ENCODE measurements at regions not wholly inside any gene's neighbourhood (a gene's known extent, or its start where the extent isn't known, plus 50 kb on each side); places are given as distances from the start of the nearest gene placed in this dataset.

DNA sequence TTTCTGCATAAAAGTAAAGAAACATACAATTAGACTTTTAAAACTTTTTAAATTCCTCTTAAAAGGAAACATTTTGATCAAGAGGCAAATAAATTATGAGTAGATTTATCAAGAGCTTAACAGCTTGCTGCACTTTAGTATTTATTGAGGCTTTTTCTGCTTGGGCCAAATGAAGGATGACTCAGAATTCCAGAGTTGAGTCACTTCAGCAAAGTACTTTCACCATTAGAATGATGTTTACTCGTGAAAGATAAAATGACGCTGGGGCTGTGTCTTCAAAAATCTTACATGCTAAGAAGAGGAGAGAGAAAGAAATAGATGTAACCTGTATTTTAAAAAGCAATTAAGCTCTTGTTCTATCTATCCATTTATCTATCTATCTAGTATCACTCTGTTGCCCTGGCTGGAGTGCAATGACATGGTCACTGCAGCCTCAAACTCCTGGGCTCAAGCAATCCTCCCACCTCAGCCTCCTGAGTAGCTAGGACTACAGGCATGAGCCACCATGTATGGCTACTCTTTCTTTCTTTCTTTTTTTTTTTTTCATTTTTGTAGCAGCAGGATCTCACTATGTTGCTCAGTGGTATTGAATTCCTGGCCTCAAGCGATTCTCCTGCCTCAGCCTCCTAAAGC is 75.3 kb upstream of the RIOK3 start:
- Histone ChIP-seq H4K20me1 (ENCODE audit: insufficient read depth) (no peaks in the 10 kb centered on the region), H3K9ac (peak overlapping the region; percentile 61), H2AFZ (peak overlapping the region; percentile 31; the same call in 1 of the 2 replicates), H3K27ac (peak overlapping the region; percentile 87), H3K9me2 (ENCODE audit: insufficient read depth) (no peaks in the 10 kb centered on the region), H3K4me1 (ENCODE audit: insufficient read depth) (peaks cover 16% of the 10 kb centered on the region), H3K4me2 (ENCODE audit: unreplicated experiment) (peak overlapping the region; percentile 77), H3K27me3 (replicated peaks; ENCODE audit: insufficient read depth) (no peaks in the 10 kb centered on the region), H3K9me3 (ENCODE audit: low read depth) (no peaks in the 10 kb centered on the region), H3K79me2 (ENCODE audit: insufficient read depth) (no peaks in the 10 kb centered on the region), H3F3A (ENCODE audit: insufficient read depth) (peaks cover 16% of the 10 kb centered on the region), H3K4me3 (peak overlapping the region; percentile 31), H3K36me3 (ENCODE audit: low read depth) (no peaks in the 10 kb centered on the region)
- WGBS, 2 experiments (ENCODE audit: low coverage in 1 of 2, low lambda C conversion rate in 2 of 2, missing lambda C conversion rate in 2 of 2), result 17 to 21% methylated on average over 3 of the region's 3 CpGs
- TF ChIP-seq EZH2 (IDR thresholded peaks at IDR 0.05; ENCODE audit: insufficient read depth, poor library complexity, severe bottlenecking), result no peak
- peak; percentile 92 for DNase-seq
- in situ Hi-C loops (cut with MboI), result no loop called here

DNA sequence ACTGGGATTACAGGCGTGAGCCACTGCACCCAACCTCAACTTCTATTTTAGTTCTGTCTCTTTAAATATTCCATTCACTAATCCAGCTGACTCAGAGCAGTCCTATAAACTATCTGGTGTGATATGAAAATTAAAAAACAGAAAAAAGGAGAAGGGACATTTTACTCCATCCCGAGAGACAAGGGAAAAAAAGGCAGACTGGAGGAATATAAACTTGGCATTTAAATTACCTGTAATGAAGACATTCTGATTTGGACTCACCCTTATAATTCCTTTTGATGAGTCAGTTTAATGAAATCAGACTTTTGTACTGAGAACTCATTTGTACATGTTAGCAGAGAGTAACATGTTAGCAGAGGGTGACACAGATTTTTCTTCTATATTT is 74.8 kb upstream of the RIOK3 start:
- in situ Hi-C loops (cut with MboI), result no loop called here
- Histone ChIP-seq H3K4me2 (ENCODE audit: unreplicated experiment) (peak overlapping the region; percentile 77), H3K9me2 (ENCODE audit: insufficient read depth) (no peaks in the 10 kb centered on the region), H3F3A (ENCODE audit: insufficient read depth) (peaks cover 16% of the 10 kb centered on the region), H4K20me1 (ENCODE audit: insufficient read depth) (no peaks in the 10 kb centered on the region), H2AFZ (peak overlapping the region; percentile 31; the same call in 1 of the 2 replicates), H3K9me3 (ENCODE audit: low read depth) (no peaks in the 10 kb centered on the region), H3K79me2 (ENCODE audit: insufficient read depth) (no peaks in the 10 kb centered on the region), H3K4me3 (peak overlapping the region; percentile 31), H3K9ac (peak overlapping the region; percentile 61), H3K27ac (peak overlapping the region; percentile 87), H3K36me3 (ENCODE audit: low read depth) (no peaks in the 10 kb centered on the region), H3K4me1 (ENCODE audit: insufficient read depth) (peaks cover 16% of the 10 kb centered on the region), H3K27me3 (replicated peaks; ENCODE audit: insufficient read depth) (no peaks in the 10 kb centered on the region)
- peak; percentile 44 for DNase-seq
- 7 to 10% methylated on average over 2 of the region's 2 CpGs for WGBS, 2 experiments (ENCODE audit: low coverage in 1 of 2, low lambda C conversion rate in 2 of 2, missing lambda C conversion rate in 2 of 2)
- TF ChIP-seq EZH2phosphoT487 (IDR thresholded peaks at IDR 0.05; ENCODE audit: insufficient read depth, low read depth) (no peak), EZH2 (IDR thresholded peaks at IDR 0.05; ENCODE audit: insufficient read depth, poor library complexity, severe bottlenecking) (no peak)

DNA sequence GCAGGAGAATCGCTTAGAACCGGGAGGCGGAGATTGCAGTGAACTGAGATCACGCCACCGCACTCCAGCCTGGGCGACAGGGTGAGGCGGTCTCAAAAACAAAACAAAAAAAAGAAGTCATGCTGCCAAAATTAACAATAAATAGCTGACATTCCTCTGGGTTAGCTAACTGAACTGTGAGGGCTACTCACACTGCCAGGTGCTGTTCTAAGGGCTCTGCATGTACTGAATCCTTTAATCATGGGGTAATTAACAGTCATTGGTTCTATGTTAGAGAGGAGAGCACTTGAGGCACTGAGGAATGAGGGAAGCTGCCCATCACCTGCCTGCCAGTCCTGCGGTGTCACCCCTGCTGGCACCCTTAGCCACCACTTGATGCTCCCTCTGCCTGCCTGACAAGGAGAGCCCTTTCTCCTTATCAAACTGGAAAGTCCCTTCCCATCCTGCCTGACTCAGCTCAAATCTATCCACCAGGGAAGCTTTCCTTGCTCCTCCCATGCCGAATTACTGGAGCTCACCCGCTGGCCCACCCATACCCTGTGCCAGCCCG is 73.0 kb upstream of the RIOK3 start:
- 94 to 97% methylated on average over 11 of the region's 11 CpGs for WGBS, 2 experiments (ENCODE audit: low coverage in 1 of 2, low lambda C conversion rate in 2 of 2, missing lambda C conversion rate in 2 of 2)
- H3K9ac ChIP-seq, result no peak overlapping the region
- no peak overlapping the region for H3K4me2 ChIP-seq (ENCODE audit: unreplicated experiment)

DNA sequence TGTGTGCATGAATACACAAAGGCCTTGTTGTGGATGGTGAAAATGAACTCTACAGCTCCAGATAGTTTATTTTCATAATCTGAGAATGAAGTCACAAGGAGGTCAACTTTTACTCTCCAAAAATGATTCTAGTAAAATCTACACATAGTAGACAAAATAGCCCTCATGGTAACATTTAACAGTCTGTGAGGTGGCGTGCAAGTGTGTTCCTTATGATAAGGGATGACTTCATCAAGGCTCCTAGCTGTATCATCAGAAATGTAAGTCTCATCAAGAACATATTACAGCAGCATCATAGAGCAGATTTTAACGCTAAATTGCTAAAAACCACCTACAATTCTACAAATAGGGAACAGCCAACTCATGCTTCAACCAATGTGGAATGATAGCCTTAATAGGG is 72.3 kb upstream of the RIOK3 start:
- in situ Hi-C loops (cut with MboI), result no loop called here
- no peaks in the 10 kb centered on the region for H3K9me2 ChIP-seq (ENCODE audit: insufficient read depth)

More for the DNA sequence above, 73.0 kb upstream of the RIOK3 start:
- Histone ChIP-seq H3K27me3 (replicated peaks; ENCODE audit: insufficient read depth) (no peaks in the 10 kb centered on the region), H3K9me3 (ENCODE audit: low read depth) (no peaks in the 10 kb centered on the region), H3K4me3 (no peak overlapping the region), H3K27ac (no peak overlapping the region), H3K79me2 (ENCODE audit: insufficient read depth) (no peaks in the 10 kb centered on the region), H3K9me2 (ENCODE audit: insufficient read depth) (no peaks in the 10 kb centered on the region), H3F3A (ENCODE audit: insufficient read depth) (peaks cover 16% of the 10 kb centered on the region), H4K20me1 (ENCODE audit: insufficient read depth) (no peaks in the 10 kb centered on the region), H3K4me1 (ENCODE audit: insufficient read depth) (peaks cover 16% of the 10 kb centered on the region), H3K36me3 (ENCODE audit: low read depth) (no peaks in the 10 kb centered on the region), H2AFZ (no peak overlapping the region)
- in situ Hi-C loops (cut with MboI), result no loop called here
- DNase-seq, result no peak
- TF ChIP-seq EZH2 (IDR thresholded peaks at IDR 0.05; ENCODE audit: insufficient read depth, poor library complexity, severe bottlenecking) (no peak), EZH2phosphoT487 (IDR thresholded peaks at IDR 0.05; ENCODE audit: insufficient read depth, low read depth) (no peak)

More for the DNA sequence above, 72.3 kb upstream of the RIOK3 start:
- Histone ChIP-seq H3F3A (ENCODE audit: insufficient read depth) (peaks cover 16% of the 10 kb centered on the region), H4K20me1 (ENCODE audit: insufficient read depth) (no peaks in the 10 kb centered on the region), H3K27me3 (replicated peaks; ENCODE audit: insufficient read depth) (no peaks in the 10 kb centered on the region), H3K36me3 (ENCODE audit: low read depth) (no peaks in the 10 kb centered on the region), H3K9ac (no peak overlapping the region), H3K4me3 (no peak overlapping the region), H3K27ac (no peak overlapping the region), H3K79me2 (ENCODE audit: insufficient read depth) (no peaks in the 10 kb centered on the region), H2AFZ (no peak overlapping the region), H3K9me3 (ENCODE audit: low read depth) (no peaks in the 10 kb centered on the region), H3K4me2 (ENCODE audit: unreplicated experiment) (no peak overlapping the region), H3K4me1 (ENCODE audit: insufficient read depth) (peaks cover 16% of the 10 kb centered on the region)
- TF ChIP-seq EZH2 (IDR thresholded peaks at IDR 0.05; ENCODE audit: insufficient read depth, poor library complexity, severe bottlenecking) (no peak), EZH2phosphoT487 (IDR thresholded peaks at IDR 0.05; ENCODE audit: insufficient read depth, low read depth) (no peak)
- 92 to 98% methylated on average over 2 of the region's 2 CpGs for WGBS, 2 experiments (ENCODE audit: low coverage in 1 of 2, low lambda C conversion rate in 2 of 2, missing lambda C conversion rate in 2 of 2)
- no peak for DNase-seq
